NCI-H748 (cell line): ENCODE measurements at regions not wholly inside any gene's neighbourhood (a gene's known extent, or its start where the extent isn't known, plus 50 kb on each side); places are given as distances from the start of the nearest gene placed in this dataset.
A peak's percentile ranks its signal among the peaks of the same experiment; 100 is the strongest.

Experiments
- DNase-seq: peaks from one replicate; lab custom pipeline; 2025; ENCODE audit not compliant: unreplicated experiment; lab: John Stamatoyannopoulos, UW

DNA sequence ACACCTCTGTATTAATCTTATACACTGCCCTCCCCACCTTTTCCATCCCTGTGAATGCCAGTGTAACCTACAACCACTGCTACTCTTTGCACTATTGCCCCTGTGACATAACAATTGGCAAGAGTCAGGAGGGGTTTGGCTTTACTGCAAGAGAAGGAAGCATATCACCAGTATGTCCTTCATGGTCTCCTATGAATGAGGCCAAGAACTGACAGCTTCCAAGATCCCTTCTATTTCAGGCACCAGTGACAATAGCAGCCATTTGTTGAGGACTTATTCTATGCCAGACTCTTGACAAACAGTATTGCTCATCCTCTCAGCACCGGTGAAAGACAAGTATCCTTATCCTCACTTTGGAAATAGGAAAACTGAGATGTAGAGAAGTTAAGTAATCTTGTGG, 363.9 kb downstream of the MID1IP1 start:
- no peak for DNase-seq

DNA sequence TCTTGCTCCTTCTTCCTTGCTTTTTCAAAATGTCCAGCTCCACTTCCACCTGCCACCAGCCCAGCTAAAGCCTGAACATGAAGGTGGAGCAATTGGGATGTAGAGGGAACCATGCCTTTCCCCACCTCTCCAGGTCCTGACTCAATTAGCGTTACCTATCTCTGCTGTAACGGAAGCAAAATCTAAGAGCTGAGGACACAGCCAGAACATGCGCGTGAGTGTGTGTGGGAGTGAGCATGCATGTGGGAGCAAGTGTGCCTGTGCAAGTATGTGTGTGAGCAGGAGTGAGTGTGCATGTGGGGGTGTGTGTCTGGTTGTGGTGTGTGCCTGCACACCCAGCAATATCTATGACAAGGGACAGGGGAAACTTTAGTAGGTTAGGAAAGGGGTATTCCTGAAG, 364.5 kb downstream of the MID1IP1 start:
- no peak for DNase-seq

DNA sequence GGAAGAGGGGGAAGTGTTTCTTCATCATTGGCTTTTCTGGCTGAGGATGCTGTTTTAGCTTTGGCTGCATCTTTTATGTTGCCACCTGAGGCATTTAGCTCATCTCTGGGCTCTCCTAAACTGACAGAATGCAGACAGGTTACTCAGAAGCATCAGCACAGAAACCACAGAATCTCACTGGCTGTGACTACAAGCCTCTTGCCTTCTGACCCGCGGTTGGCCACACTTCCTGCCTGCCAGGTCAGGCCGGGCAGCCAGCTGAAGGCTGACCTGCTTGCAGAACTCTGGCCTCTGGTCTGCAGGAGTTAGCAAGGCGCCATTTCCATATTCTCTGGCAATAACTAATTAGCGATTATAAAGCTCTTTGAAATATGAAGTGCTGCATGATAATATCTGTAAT, 366.5 kb downstream of the MID1IP1 start:
- no peak for DNase-seq

DNA sequence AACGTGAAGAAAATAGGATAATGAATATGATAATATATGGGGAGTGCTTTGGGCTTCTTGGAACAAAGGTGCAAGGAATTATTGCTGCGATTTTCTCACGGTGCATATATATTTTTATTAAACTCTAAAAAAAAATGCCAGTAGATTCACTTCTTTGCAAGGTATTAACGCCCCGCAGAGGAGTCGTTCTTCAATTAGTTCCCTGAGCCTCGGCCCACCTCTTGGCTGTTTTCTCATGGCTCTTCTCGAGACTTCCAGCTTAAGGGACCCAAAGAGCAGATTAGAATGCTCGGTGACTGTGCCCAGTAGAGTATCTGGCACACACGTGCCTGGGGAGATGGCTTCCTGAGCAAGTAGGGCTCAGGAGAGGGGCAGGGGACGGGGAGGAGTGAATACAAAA, 367.4 kb downstream of the MID1IP1 start:
- DNase-seq = no peak

DNA sequence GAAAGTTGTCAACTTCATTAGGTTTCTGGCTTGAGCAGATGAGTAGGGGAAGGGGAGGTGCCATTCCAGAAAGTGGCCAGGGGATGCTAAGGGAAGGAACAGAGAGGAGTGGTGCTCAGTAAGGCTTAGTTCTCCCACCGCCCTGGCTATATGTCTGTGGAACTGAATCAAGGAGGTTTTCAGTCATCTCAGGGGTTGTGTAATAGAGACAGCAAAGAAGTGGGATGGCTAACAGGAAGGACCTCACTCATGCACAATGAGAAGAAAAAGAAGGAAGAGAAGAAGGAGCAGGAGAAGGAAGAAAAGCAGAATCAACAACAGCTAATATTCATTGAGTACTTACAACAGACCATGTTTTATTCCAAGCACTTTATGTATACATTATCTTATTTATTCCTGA, 368.7 kb downstream of the MID1IP1 start:
- no peak for DNase-seq

DNA sequence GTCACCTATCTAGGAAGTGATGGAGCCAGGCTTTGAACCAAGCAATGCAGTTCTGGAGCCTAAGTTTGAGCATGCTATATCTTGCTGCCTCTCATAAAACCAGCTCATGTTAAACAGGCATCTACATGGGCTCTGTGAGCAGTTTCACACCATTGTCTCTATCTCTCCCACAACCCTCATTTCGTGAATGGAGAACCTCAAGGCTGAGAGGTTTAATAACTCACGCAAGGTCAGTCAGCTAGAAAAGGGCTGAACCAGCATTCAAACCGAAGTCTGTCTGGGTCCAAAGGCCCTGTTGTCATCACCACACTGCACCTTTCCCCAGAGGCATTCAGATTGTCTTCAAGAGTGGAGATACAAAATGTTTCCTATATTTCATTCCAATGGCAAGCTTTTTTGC, 369.2 kb downstream of the MID1IP1 start:
- DNase-seq = no peak

DNA sequence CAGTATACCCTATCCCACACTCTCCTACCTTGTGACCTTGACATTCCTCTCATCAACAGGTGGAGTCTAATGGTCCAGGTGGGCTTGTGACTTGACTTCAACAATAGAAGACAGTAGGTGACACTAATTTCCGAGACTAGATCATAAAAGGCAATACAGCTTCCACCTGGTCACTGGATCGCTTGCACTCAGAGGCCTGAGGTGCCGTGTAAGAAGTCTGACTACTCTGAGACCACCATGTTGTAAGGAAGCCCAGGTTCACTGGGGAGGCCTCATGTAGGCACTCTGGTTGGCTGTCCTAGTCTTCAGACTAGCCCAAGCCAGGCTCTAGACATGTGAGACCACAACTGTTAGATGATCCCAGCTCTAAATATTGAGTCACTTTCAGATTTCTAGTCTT, 370.4 kb downstream of the MID1IP1 start:
- no peak for DNase-seq

DNA sequence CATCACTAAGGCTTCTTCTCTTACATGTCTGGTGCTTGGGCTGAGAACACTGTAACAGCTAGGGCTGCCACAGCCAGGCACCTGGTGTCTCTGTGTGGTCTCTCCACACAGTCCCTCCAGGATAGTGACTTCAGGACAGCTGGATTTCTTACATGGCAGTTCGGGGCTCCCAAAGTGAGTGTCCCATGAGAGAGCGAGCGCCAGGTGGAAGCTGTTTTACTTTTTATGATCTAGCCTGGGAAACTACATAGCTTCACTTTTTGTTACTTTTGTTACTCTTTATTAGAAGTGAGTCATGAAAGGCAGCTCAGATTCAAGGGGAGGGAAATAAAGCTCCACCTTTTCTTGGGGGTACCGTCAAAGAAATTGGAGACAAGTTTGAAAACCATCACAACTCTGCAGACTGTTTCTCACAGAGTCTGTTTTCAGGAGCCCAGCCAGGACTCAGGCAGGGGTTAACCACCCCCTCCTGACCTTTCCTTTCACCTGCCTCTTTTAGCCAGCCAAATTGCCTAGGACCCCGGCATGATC, 373.0 kb downstream of the MID1IP1 start:
- no peak for DNase-seq

DNA sequence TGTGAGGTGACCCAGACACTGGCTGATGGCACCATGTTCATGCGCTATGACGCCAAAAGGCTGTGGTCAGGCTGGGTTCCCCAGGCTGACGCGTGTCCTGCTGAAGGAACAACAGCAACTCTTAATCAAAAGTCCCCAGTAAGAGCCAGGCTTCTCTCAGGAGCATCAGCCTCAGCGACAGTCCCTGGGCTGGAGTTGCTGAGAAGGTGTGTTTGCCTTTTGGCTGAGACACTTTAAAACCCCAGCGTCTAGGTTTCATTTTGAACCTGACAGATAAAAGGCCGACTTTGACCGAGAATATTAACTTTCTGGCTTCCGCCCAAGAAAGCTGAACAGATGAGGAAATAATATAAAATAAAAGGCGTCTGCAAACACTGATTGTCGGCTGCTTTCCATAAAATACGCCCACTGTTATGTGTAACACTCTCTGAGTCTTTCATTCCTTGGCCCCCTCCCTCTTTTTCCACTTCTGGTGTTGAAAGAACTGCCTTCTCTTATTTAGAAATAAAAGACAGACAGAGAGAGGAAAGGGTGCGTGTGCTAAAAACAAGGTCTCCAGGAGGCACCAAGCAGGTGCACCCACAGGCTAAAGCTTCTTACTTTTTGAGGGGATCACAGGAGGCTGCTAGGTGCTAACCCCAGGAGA, 373.6 kb downstream of the MID1IP1 start:
- DNase-seq = peak; percentile 72

DNA sequence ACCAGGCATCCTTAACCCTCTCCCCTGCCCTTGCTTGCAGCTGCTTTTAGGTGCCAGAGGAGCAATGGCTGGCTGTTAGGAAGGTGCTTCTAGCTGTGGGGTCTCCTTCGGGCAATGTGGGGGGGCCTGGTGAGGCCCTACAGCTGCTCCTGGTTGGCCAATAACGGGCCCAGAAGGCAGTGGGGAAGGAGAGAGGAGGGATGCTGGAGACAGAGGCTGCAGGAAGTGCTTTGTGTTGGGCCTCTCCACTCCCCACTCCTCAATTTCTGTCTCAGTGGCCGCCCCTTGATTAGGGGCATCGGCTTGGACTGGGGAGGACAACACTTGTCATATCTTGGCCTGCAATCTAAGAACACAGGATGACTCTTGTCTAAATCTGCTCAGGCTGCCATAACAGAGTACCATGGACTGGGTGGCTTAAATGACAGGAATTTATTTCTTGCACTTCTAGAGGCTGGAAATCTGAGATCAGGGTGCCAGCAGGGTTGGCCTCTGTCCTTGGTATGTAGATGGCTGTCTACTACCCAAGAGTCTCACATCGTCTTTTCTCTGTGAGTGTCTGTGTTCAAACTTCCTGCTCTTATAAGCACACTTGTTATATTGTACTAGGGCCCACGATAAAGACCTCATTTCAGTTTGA, 374.3 kb downstream of the MID1IP1 start:
- DNase-seq = peak; percentile 30

DNA sequence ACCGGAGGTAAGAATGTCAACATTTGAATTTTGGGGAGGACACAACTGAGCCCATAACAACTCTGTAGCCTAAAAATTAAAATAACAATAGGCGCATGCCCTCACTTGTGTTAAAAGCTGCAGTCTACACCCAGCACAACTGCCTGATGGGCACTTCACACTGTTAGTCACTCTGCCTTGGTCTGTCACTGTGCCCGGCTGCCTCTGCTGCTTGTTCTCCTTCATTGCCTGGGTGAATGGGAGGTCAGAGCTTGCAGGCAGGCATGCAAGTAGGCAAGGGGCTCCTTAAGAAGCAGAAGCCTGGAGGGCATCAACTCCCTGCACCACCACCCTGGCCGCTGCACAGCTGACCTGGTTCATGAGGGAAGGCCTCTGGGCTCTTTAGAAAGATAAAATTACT, 374.8 kb downstream of the MID1IP1 start:
- no peak for DNase-seq

DNA sequence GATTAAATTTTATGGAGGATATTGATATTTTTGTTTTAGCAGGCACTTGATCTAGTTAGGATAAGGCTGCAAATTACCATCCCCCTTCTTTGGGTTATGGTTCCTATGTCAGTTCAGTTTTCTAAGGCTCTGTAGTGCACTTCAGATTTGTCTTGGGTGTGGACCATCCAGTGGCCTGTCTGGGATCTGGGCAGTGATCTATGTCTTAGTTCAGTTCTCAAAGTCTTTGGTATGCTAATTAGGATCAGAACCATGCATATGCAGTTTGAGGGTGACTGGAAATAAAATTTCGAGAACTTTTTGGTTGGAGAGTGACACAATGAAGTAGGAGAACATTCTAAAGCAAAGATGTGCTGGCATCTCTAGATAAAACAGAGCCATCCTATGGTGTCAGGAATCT, 388.2 kb downstream of the MID1IP1 start:
- no peak for DNase-seq

DNA sequence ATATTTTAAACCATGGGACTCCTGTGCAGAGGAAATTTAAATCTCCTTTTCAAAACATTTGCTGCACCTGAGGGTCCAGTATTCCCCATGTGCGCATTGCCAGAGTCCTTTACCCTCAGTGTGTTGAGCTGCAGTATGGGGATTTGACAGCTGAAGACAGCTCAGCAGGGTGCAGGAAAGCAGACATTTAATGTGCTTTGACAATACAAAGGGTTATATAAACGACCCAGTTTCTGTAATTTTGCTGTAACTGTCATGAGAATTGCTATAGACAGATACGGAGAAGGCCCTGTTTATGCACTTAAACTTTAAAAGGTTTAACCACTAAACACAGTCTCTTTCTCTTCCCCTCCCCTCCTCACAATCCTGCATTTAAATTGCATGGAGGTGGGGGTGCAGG, 393.4 kb downstream of the MID1IP1 start:
- DNase-seq = peak; percentile 21

DNA sequence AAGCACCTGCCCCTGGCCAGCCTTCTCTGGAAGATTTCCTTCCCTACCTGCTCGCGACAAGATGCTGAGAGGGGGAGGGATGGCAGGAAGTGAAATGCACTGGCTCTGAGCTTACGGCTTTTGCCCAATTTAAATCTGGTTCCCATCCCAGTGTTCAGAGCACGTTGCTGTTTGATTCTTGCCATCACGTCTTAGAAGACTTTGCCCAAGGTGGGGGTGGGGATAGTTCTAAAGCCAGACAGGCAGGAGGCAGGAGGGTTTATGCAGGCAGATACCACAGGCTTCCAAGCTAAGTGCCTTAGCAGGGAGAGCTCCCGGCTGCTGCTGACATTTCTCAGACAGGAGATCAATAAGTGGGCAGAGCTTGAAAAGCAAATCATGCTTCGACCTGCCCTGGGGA, 393.9 kb downstream of the MID1IP1 start:
- peak; percentile 27 for DNase-seq

DNA sequence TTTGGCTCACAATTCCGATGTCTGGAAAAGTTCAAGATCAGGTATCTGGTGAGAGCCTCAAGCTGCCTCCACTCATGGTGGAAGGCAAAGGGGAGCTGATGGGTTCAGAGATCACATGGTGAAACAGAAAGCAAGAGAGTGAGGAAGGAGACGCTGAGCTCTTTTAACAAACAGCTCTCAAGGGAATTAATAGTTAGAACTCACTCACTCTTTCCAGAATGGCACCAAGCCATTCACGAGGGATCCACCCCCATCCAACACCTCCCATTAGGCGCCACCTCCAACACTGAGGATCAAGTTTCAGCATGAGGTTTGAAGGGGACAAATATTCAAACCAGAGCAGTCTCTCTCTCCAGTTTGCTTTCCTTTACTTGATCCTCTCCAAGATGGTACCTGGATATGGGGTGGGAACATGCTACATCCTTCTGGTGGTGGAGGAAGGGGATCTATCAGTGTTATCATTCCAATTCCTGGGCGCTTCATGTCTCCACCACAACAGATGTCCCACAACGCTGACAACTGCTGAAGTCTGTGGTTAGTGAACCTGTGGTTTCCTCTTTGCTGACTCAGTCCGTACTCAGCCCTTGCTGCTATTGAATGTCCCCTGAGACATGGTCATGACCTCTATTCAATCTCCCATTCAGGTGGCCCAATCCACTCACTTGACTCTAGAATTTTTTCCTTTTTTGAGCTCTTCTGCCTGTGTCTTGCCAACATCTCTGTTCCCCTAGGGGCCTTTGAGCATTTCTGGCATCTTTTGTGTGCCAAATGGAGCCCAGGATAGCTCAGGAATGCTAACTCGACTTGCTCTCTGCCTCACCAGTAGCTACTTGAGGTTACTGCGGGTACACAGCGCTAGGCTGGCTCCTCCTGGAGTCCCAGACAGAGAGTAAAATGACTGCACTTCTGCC, 395.2 kb downstream of the MID1IP1 start:
- DNase-seq = peak; percentile 53

DNA sequence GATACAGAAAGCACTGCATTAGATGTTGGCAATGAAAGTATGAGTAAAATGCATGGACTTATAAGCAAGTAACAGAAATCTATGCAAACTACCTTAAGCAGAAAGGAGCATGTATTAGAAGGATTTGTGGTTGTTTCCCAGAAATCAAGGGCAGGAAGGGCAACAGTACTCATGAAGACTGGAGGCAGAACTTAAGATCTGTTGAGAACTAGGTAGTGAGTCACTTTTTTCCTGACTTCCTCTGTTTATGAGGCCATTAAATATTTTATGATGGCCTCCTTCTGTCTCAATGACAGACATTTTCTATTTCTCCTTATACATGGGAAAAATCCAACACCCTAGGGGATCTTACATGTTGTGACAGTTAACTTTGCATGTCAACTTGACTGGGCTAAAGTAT, 398.2 kb downstream of the MID1IP1 start:
- DNase-seq = no peak

DNA sequence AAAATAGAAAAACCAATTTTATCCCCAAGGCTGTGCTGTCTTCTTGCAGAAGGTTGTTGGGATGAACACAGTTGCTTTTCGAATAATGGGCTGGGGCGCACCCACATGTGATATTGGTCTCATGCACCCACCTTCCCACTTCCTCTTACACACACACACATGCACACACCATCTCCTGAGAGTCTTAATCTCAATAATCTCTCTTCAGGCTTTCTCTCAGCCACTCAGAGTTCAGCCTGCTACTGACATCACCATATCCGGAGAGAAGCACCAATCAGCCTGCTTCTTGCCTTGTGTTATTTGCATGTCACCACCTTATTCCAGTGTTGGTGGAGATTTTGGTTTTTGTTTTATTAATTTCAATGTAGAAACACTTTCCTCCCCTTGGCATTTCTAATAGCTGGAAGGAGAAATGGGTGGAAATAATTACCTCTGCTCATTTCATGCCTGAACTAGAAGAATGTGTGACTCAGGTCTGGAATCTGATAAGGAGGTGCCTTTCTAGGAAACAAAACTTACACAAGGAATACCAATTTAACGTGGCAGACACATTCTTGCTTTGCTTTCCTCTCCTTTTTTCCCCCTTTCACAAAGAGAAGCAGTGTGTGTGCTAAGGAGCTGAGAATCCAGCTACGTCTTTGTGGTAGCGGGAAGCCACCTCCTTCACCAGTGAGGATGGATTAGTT, 400.2 kb downstream of the MID1IP1 start:
- no peak for DNase-seq

DNA sequence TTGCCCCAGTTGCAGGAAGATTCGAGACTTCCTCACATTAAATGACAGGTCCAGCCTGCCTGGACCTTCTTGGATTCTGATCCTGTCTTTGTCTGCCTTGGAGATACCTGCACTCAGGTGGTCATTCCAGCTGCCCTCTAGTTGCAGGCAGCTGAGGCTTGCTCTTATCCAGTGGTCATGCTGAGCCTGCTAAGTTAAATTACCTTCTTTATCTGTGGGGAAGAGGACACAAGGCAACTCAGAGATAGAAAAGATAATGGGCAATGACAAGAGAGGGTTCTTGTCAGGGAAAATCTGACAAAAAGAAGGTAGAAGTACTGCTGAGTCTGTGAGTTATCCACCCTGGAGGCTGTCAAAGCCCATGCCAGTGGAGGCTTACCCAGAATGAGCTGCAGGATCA, 401.4 kb downstream of the MID1IP1 start:
- no peak for DNase-seq

DNA sequence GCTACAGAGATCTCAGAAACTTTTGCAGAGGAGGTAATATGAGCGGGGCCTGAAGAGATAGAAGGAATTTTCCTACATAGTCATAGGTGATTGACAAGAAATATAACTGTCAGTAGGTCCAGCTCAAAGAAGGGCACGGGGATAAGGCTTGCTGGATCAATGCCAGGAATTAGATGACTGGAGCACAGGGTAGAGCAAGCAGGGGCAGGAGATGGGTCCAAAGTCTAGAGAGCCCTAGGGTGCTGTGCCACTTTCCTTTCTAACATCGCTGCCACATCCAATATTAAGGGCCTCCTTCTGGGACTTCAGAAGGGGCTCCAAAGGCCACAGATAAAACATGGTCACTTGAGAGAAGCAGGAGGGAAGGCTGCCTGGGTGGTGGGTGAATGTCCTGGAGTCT, 402.2 kb downstream of the MID1IP1 start:
- no peak for DNase-seq

DNA sequence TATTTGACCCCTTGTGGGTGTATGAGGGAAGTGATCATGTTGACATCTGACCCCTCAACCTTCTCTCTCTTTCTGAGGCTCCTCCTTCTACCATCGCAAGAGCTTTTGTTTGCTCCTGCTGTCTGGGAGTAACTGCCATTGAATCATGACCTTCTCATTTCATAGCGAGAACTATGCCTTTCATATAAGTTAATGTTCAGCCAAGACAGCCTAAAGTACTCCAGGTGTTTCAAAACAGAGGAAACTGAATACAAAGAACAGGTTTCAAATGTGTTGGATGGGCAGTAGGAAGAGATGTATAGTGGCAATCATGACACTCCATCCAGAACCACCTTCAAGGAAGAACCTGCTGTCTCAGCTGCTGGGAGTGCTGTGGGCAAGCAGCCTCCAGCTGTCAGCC, 403.1 kb downstream of the MID1IP1 start:
- DNase-seq = no peak

DNA sequence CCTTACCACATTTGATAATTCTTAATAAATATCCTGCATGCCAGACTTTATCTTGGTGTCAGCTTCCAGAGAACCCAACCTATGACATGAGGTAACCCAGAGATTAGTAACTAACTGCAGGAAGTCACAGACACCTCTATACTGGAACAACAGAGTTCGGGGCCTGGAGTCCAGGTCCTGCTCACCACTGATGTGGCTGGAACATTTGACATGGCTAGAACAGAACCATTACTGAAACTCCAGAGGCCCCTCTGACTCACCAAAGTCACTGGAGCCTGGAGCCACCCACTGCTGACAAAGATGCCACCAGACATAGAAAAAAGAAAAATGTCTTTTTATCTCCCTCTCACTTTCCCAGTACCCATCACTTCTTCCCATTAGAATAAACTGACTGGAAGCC, 403.7 kb downstream of the MID1IP1 start:
- DNase-seq = no peak
